Iris pigment epithelial cell (primary cell): ENCODE measurements at regions not wholly inside any gene's neighbourhood (a gene's known extent, or its start where the extent isn't known, plus 50 kb on each side); places are given as distances from the start of the nearest gene placed in this dataset.
A peak's percentile ranks its signal among the peaks of the same experiment; 100 is the strongest.
"Not testable (repeated sequence)": the region's sequence is repeated elsewhere in the genome, so short reads cannot be mapped to it uniquely, and the experiment has no call there.

Source experiments
- DNase-seq: peaks from one replicate; pipeline ENCODE4 v3.0.0-alpha.2; 2011; ENCODE audit warnings: low read depth

DNA sequence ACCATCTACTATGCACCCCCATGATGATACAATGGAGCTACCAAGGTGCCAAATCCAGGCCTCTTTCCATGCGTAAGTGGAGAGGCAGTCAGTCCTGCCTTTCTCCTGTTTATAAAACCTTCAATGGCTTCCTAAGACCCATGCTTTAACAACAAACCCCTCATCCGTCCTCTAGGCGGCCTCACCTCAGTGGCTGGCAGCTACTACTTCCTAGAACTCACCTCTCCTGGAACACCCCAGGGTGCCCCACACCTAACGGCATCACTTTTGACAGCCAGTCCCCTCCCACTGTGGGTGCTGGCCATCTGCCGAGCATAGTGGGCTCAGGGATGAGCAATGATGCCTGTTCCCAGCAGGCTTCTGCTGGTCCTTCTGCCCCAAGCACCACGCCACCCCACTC, 80.0 kb upstream of the TAB2 start:
- no peak for DNase-seq

- no peak for DNase-seq
Measured at GRCh38 chr6:149239573-149240209, 77.8 kb upstream of the TAB2 start.

DNA sequence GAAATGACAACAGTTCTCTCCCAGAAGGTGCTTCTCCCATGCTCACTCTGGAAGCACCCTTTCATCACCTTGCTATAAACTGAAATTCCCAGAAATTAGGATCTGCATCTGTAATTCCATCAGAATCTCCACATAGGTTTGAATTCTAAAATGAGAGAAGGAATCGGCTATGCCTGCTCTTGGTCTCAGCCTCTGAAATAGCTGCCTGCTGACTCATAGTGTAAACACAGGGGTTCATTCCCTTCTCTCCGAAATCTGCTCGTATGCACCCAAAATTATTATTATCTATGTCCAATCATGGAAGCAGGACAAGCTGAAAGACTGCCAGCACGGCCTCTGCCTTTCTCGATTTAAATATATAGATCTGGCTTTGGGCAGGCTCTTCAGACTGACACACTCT, 74.6 kb upstream of the TAB2 start:
- peak; percentile 52 for DNase-seq

GRCh38 chr6:149244105-149244504, 73.4 kb upstream of the TAB2 start:
- DNase-seq, result no peak

DNA sequence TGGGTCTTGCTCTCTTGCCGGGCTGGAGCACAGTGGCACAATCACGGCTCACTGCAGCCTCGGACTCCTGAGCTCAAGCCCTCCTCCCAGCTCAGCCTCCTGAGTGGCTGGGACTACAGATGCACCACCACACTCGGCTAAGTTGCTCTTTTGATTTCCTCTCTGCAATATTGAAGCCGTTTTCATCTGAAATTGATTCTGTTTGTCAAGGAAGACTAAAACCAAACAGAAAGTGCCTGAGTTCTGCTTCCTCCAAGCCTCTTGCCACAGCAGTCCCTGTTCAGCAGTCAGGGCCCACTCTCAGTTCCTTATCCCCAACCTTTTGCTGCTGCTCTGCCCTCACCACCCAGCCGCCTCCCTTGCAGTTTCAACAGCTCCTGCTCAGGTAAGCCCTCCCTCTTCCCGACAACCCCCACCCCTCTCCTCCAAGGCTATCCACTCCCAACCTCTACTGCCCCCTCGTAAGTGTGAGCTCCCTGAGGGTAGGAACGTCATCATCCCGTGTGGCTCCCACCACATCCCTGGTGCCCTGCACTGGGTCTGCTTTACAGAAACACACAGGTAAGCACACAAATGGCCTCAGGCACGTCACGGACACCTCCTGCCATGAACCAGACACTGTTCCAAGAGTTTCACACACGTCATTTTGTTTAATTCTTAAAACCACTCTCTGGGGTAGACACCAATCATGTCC, 70.7 kb upstream of the TAB2 start:
- no peak for DNase-seq

GRCh38 chr6:149247385-149247763, 70.1 kb upstream of the TAB2 start:
- no peak for DNase-seq

DNA sequence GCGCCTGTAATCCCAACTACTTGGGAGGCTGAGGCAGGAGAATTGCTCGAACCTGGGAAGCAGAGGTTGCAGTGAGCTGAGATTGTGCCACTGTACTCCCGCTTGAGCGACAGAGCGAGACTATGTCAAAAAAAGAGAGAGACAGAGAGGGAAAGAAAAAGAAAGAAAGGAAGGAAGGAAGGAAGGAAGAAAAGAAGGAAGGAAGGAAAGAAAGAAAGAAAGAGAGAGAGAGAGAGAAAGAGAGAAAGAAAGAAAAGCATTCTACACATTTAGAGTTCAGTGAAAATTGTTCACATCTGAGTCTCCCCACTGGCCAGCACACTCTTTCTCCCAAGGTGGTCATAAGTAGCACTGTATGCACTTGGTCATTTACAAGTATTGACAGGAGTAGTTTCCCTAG, 69.2 kb upstream of the TAB2 start:
- DNase-seq, result not testable (repeated sequence)

DNA sequence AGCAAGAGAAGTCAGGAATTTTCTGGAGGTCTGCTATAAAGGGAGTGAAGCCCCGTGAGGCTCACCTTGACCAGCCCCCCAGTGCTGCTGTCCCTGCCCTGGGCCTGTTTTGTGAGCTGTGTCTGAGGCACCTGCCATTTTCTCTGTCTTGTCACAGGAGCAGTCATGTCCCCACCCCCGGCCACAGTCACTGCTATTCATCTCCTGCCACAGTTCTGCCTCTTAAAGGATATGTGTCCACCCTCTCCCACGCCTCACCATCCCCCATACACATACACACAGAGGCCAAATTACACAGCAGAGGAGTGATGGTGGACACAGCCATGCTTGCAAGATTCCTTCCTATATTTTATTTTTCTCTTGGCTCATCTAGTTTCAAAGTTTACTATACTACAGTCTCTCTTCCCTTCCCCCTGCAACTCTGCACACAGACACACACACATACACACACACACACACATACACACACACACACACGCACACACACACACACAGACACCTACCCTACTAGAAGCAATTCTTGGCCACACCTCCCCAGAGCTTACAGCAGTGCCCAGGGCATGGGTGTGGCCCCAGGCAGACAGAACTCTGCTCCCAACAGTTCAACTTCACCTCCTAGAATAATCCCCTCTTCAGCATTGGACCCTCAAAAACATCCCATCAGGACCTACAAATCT, 68.7 kb upstream of the TAB2 start:
- no peak for DNase-seq

GRCh38 chr6:149249370-149250357, 67.8 kb upstream of the TAB2 start:
- no peak for DNase-seq

DNA sequence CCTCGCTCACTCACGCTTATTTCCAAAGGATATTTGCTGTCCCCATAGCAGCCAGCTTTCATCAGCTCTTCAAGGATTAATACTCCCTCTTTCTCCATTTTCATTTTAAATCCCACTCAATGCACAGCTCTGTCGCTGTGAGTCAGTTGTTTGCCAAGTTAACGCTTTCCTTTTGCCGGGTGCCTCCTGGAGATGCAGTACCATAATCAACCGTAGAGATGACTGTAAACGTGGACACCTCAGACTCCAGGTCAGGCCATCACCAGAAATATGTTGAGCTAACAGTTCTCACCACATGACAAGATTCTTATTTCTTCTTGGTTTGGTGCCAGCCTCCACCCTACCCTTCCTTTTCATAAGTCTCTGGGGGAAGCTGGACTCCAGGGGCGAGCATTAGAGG, 66.6 kb upstream of the TAB2 start:
- DNase-seq, result no peak

- DNase-seq, result no peak
Measured at GRCh38 chr6:149252622-149253021, 64.9 kb upstream of the TAB2 start.

DNA sequence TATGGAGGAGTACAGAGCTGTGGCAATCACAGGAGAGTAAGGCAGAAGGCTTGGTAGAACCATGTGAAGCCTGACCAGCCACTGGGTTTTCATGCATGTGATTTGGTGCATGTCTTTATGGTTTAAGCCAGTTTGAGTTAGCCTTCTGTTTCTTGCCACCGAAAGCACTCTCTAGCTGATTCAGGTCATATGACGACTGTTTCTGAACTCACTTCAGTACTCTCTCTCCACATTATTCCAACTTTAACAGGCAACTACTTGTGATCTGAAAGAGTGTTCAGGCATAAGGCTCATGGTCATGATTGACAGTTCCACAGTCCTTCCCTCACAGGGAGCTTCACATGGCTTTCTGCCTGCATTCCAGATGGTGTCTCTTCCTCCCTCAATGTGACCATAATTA, 63.3 kb upstream of the TAB2 start:
- DNase-seq, result no peak

- no peak for DNase-seq
Measured at GRCh38 chr6:149259753-149260152, 57.8 kb upstream of the TAB2 start.

DNA sequence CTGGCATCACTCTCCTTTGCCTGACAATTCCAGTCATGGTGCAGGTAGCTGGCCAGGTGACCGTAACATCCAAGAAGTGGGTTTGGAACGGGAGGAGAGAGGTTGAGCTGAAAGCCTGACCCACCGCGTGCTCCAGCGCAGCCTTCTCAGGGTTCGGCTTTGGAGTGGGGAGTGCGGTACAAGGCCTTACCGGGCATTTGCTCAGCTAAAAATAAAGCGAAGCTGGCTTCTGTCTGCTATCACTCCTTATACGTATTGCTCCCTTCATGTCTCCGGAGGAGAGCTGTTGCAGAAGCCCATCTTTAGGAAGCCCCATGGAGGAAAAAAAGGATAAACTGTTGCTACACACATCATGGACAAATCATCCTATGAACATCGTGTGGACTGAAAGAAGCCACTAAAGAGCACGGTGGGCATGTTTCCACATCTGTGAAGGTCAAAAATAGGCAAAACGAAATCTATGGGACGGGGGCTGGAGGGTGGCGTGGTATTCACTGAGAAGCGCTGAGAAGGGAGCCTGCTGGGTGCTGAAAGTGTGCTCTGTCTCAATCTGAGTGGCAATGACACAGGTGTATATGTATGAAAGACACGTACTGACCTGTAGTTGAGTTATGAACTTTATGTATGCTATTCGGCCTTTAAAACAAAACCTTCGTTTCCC, 57.2 kb upstream of the TAB2 start:
- DNase-seq, result no peak

- DNase-seq, result no peak
Measured at GRCh38 chr6:149261364-149262040, 56.0 kb upstream of the TAB2 start.

GRCh38 chr6:149263321-149263720, 54.2 kb upstream of the TAB2 start:
- DNase-seq, result no peak

DNA sequence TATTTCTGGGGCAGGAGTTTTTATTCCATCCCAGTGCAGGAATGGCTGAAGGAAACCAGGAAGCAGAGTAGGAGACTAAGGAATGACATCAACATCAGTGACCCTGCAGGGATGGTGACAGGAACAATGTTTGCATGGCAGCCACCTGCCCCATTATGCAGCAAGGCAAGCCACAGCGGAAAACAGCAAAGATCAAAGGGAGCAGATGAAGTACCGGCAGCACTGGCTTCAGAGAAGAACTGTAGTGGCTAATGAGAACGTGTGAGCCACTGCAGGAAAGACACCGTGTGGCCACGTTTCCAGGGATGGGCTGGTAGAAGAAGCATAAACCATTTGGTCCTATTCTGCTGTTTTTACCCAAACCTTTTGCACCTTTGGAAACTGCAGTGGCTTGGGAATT, 52.9 kb upstream of the TAB2 start:
- DNase-seq, result no peak

- DNase-seq, result no peak
Measured at GRCh38 chr6:149265945-149266344, 51.6 kb upstream of the TAB2 start.

DNA sequence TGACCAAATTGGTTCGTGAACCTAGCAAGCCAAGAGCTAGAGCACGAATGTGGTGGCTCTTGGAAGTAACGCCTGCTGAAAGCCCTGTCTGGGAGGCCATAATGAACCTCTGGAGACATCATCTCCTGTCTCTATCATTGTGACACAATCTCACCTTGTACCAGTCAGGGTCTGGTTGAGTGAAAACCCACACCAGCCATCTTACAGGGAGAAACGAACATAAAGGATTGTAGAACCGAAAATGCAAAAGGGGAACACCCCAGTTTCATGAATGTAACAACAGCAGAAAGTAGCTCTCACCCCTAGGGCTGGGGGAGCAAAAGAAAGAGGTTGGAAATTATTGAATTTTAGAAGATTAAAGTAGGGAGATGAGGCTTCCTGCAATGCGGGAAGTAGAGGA, 50.9 kb upstream of the TAB2 start:
- DNase-seq, result no peak

DNA sequence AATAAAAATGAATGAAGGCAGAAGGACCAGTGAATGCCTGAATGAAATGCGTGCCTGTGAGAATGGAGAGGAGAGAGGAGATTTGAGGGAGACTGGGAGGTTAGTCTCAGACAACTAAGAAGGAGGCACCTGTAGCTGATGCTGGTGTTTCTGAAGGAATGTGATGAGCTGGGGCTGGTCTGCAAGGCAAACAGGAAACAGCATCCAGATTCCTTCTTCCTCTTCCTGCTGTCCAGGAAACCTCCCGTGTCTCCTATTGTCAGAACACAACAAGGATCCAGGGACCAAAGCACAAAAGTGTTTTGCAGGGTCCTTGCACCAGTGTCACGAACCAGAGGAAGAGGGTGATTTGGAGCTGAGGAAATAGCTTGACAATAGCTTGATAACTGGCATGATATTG, 50.4 kb upstream of the TAB2 start:
- DNase-seq, result no peak

GRCh38 chr6:149267513-149268043, 49.9 kb upstream of the TAB2 start:
- DNase-seq, result no peak
